ENCODE measurements at regions not wholly inside any gene's neighbourhood (a gene's known extent, or its start where the extent isn't known, plus 50 kb on each side); places are given as distances from the start of the nearest gene placed in this dataset.

- Mint-ChIP-seq H3K36me3 (ENCODE audit: low read depth) (no peaks in the 10 kb centered on the region), H3K27ac (no peak overlapping the region), H3K9me3 (no peaks in the 10 kb centered on the region), H3K4me1 (ENCODE audit: low read depth) (no peaks in the 10 kb centered on the region), H3K27me3 (ENCODE audit: low read depth) (no peaks in the 10 kb centered on the region), H3K4me3 (ENCODE audit: low read depth) (no peak overlapping the region)
- no peak for DNase-seq (ENCODE audit: low spot score)
- intact Hi-C loops (cut with micrococcal nuclease): no loop called here
Measured at GRCh38 chr2:155256803-155257202, 558.3 kb downstream of the KCNJ3 start.

DNA sequence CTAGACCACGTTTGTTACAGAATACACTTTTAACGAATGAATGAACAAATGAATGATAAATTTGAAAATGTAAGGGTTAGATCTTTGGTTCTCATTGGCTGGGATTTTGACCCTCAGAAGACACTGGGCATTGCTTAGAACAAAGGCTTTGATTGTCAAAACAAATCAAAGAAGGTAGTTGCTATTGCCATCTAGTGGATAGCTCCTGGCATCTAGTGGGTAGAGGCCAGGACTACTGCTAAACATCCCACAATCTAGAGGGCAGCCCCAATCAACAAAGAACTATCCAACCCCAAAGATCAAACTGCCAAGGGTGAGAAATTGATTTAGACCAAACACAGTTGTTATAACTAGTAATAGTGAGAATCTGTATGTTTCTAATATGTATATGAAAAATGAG lies 552.3 kb downstream of the KCNJ3 start:
- H3K36me3 Mint-ChIP-seq (ENCODE audit: low read depth): no peaks in the 10 kb centered on the region
- H3K4me1 Mint-ChIP-seq (ENCODE audit: low read depth): no peaks in the 10 kb centered on the region
- no peaks in the 10 kb centered on the region for H3K9me3 Mint-ChIP-seq
- H3K4me3 Mint-ChIP-seq (ENCODE audit: low read depth): no peak overlapping the region
- H3K27me3 Mint-ChIP-seq (ENCODE audit: low read depth): no peaks in the 10 kb centered on the region
- intact Hi-C loops (cut with micrococcal nuclease): no loop called here
- no peak for DNase-seq (ENCODE audit: low spot score)
- H3K27ac Mint-ChIP-seq: no peak overlapping the region

GRCh38 chr2:155240176-155240575 lies 541.7 kb downstream of the KCNJ3 start:
- H3K27me3 Mint-ChIP-seq (ENCODE audit: low read depth): no peaks in the 10 kb centered on the region
- no peaks in the 10 kb centered on the region for H3K36me3 Mint-ChIP-seq (ENCODE audit: low read depth)
- H3K4me1 Mint-ChIP-seq (ENCODE audit: low read depth): no peaks in the 10 kb centered on the region
- DNase-seq (ENCODE audit: low spot score): no peak
- no peak overlapping the region for H3K4me3 Mint-ChIP-seq (ENCODE audit: low read depth)
- H3K27ac Mint-ChIP-seq: no peak overlapping the region
- no peaks in the 10 kb centered on the region for H3K9me3 Mint-ChIP-seq
- intact Hi-C loops (cut with micrococcal nuclease): no loop called here

DNA sequence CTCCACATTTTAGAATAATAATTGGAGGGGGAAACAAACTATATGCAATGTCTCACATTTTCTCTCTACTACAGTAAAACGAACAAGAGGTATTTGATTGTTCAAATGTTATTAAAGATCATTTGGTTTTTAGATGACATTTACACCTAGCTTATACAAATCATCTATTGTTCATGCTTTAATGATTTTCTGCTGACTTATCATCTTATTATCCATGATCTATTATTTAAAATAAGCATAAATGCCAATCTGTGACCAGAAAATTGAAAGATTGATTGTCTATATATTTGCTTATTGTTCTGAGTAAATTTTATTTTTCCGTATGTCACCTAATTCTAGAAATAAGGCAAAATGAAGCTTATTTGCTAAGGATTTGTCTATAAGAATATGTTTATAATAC lies 537.2 kb downstream of the KCNJ3 start:
- H3K4me1 Mint-ChIP-seq (ENCODE audit: low read depth): no peaks in the 10 kb centered on the region
- intact Hi-C loops (cut with micrococcal nuclease): no loop called here
- no peaks in the 10 kb centered on the region for H3K27me3 Mint-ChIP-seq (ENCODE audit: low read depth)

GRCh38 chr2:155223781-155224406 lies 525.4 kb downstream of the KCNJ3 start:
- no peaks in the 10 kb centered on the region for H3K27me3 Mint-ChIP-seq (ENCODE audit: low read depth)
- no peaks in the 10 kb centered on the region for H3K36me3 Mint-ChIP-seq (ENCODE audit: low read depth)
- no peak overlapping the region for H3K27ac Mint-ChIP-seq
- no peak for DNase-seq (ENCODE audit: low spot score)
- H3K4me1 Mint-ChIP-seq (ENCODE audit: low read depth): no peaks in the 10 kb centered on the region
- H3K4me3 Mint-ChIP-seq (ENCODE audit: low read depth): no peak overlapping the region
- intact Hi-C loops (cut with micrococcal nuclease): no loop called here
- no peaks in the 10 kb centered on the region for H3K9me3 Mint-ChIP-seq

More for the DNA sequence above, 537.2 kb downstream of the KCNJ3 start:
- no peak overlapping the region for H3K4me3 Mint-ChIP-seq (ENCODE audit: low read depth)
- no peaks in the 10 kb centered on the region for H3K9me3 Mint-ChIP-seq
- no peak for DNase-seq (ENCODE audit: low spot score)
- H3K27ac Mint-ChIP-seq: no peak overlapping the region
- H3K36me3 Mint-ChIP-seq (ENCODE audit: low read depth): no peaks in the 10 kb centered on the region

DNA sequence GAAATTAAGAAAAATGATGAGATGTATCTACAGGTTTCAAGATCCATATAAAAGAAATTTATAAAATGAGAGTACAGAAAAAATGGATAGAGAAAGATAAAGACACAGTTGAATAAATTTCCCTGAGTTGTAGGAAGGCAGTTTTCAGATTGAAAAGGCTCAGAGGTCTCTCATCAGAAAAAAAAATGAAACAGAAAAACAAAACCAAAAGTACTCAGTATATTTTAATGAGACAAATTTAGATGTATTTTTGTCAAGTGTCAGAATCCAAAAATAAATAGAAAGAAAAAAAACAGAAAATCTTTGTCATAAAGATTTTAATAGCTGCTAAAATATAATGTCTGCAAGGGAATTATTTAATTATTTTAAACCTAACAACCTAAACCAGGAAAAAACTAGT lies 520.5 kb downstream of the KCNJ3 start:
- no peak overlapping the region for H3K27ac Mint-ChIP-seq
- no peak for DNase-seq (ENCODE audit: low spot score)
- H3K4me3 Mint-ChIP-seq (ENCODE audit: low read depth): no peak overlapping the region
- no peaks in the 10 kb centered on the region for H3K36me3 Mint-ChIP-seq (ENCODE audit: low read depth)
- intact Hi-C loops (cut with micrococcal nuclease): no loop called here
- no peaks in the 10 kb centered on the region for H3K9me3 Mint-ChIP-seq
- H3K27me3 Mint-ChIP-seq (ENCODE audit: low read depth): no peaks in the 10 kb centered on the region
- H3K4me1 Mint-ChIP-seq (ENCODE audit: low read depth): no peaks in the 10 kb centered on the region

GRCh38 chr2:155218292-155218924 lies 519.9 kb downstream of the KCNJ3 start:
- Mint-ChIP-seq H3K4me1 (ENCODE audit: low read depth) (no peaks in the 10 kb centered on the region), H3K36me3 (ENCODE audit: low read depth) (no peaks in the 10 kb centered on the region), H3K4me3 (ENCODE audit: low read depth) (no peak overlapping the region), H3K27ac (no peak overlapping the region), H3K9me3 (no peaks in the 10 kb centered on the region), H3K27me3 (ENCODE audit: low read depth) (no peaks in the 10 kb centered on the region)
- intact Hi-C loops (cut with micrococcal nuclease): no loop called here
- DNase-seq (ENCODE audit: low spot score): no peak

- Mint-ChIP-seq H3K27ac (no peak overlapping the region), H3K9me3 (no peaks in the 10 kb centered on the region), H3K4me3 (ENCODE audit: low read depth) (no peak overlapping the region), H3K36me3 (ENCODE audit: low read depth) (no peaks in the 10 kb centered on the region), H3K27me3 (ENCODE audit: low read depth) (no peaks in the 10 kb centered on the region), H3K4me1 (ENCODE audit: low read depth) (no peaks in the 10 kb centered on the region)
- DNase-seq (ENCODE audit: low spot score): no peak
- intact Hi-C loops (cut with micrococcal nuclease): no loop called here
Measured at GRCh38 chr2:155215037-155215707, 516.7 kb downstream of the KCNJ3 start.

DNA sequence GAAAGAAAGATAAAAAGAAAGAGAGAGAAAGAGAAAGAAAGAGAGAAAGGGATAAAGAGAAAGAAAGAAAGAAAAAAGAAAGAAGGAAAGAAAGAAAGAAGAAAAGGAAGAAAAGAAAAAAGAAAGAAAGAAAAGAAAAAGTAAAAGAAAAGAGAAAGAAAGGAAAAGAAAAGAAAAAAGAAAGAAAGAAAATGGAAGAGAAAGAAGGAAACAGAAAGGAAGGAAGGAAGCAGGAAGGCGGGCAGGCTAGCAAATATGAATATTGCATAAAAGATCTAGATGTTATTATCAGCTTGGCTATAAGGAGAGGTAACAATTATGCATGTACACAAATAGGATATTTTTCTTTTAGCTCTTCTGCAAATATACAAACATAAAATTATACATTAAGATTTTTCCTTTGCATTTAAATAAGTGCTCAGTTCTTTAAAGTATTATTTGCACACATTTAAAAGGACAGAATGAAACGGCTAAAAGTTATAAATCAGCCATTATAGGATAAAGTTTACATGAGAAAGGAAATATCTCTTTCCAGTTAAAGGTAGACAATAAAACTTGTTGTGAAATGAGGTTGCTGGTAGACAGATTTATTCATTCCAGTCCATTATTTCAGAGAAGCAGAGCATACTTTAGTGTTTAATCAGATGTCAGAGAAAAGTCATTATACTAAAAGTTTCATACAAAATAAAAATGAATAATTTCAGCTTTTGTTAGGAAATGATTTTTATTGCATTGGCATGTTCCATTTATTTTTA lies 511.4 kb downstream of the KCNJ3 start:
- no peaks in the 10 kb centered on the region for H3K4me1 Mint-ChIP-seq (ENCODE audit: low read depth)
- intact Hi-C loops (cut with micrococcal nuclease): no loop called here
- DNase-seq (ENCODE audit: low spot score): no peak
- no peaks in the 10 kb centered on the region for H3K27me3 Mint-ChIP-seq (ENCODE audit: low read depth)
- no peaks in the 10 kb centered on the region for H3K36me3 Mint-ChIP-seq (ENCODE audit: low read depth)
- no peaks in the 10 kb centered on the region for H3K9me3 Mint-ChIP-seq
- H3K4me3 Mint-ChIP-seq (ENCODE audit: low read depth): no peak overlapping the region
- no peak overlapping the region for H3K27ac Mint-ChIP-seq

DNA sequence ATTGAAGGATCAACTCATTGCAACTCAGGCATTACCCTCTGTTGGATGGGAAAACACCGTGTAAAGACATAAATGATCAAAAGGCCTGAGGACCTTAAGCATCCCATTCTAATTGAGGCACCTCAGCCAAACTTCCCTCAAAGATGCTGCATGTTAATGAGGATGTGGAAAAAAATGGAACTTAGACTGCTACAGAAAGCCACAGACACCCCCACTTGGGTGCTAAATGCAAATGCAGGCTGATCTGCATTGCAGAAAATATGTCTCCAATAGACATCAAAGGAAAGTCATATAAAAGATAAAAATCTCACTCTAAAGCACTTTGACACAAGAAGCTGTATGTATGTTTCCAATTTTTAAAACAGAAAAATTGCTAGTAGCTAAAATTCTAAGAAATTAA lies 504.7 kb downstream of the KCNJ3 start:
- intact Hi-C loops (cut with micrococcal nuclease): no loop called here

DNA sequence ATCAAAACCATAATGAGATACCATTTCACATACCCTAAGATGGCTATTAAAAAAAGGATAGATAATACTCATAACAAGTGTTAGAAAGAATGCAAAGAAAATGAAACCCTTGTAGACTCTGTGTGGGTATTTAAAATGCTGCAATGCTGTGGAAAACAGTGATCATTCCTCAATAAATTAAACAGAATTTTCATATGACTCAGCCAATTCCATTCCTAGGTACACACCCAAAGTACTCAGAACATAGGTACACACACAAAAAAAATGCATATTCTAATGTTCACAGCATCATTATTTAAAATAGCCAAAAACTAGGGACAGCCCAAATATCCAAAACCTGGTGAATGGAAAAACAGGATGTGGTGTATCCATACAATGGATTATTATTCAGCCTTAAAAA lies 502.3 kb downstream of the KCNJ3 start:
- Mint-ChIP-seq H3K27ac (no peak overlapping the region), H3K27me3 (ENCODE audit: low read depth) (no peaks in the 10 kb centered on the region), H3K9me3 (no peaks in the 10 kb centered on the region), H3K4me3 (ENCODE audit: low read depth) (no peak overlapping the region), H3K4me1 (ENCODE audit: low read depth) (no peaks in the 10 kb centered on the region), H3K36me3 (ENCODE audit: low read depth) (no peaks in the 10 kb centered on the region)
- DNase-seq (ENCODE audit: low spot score): no peak
- intact Hi-C loops (cut with micrococcal nuclease): no loop called here

More for the DNA sequence above, 504.7 kb downstream of the KCNJ3 start:
- Mint-ChIP-seq H3K27ac (no peak overlapping the region), H3K4me1 (ENCODE audit: low read depth) (no peaks in the 10 kb centered on the region), H3K9me3 (no peaks in the 10 kb centered on the region), H3K27me3 (ENCODE audit: low read depth) (no peaks in the 10 kb centered on the region), H3K4me3 (ENCODE audit: low read depth) (no peak overlapping the region), H3K36me3 (ENCODE audit: low read depth) (no peaks in the 10 kb centered on the region)
- DNase-seq (ENCODE audit: low spot score): no peak

- intact Hi-C loops (cut with micrococcal nuclease): no loop called here
- H3K9me3 Mint-ChIP-seq: peaks cover 6% of the 10 kb centered on the region
- H3K4me1 Mint-ChIP-seq (ENCODE audit: low read depth): no peaks in the 10 kb centered on the region
- H3K4me3 Mint-ChIP-seq (ENCODE audit: low read depth): no peak overlapping the region
- DNase-seq (ENCODE audit: low spot score): no peak
- no peaks in the 10 kb centered on the region for H3K27me3 Mint-ChIP-seq (ENCODE audit: low read depth)
- H3K36me3 Mint-ChIP-seq (ENCODE audit: low read depth): no peaks in the 10 kb centered on the region
- H3K27ac Mint-ChIP-seq: no peak overlapping the region
Measured at GRCh38 chr2:155190342-155190741, 491.8 kb downstream of the KCNJ3 start.

- no peaks in the 10 kb centered on the region for H3K27me3 Mint-ChIP-seq (ENCODE audit: low read depth)
- no peak overlapping the region for H3K4me3 Mint-ChIP-seq (ENCODE audit: low read depth)
- H3K27ac Mint-ChIP-seq: no peak overlapping the region
- no peaks in the 10 kb centered on the region for H3K4me1 Mint-ChIP-seq (ENCODE audit: low read depth)
- H3K36me3 Mint-ChIP-seq (ENCODE audit: low read depth): no peaks in the 10 kb centered on the region
- intact Hi-C loops (cut with micrococcal nuclease): no loop called here
- DNase-seq (ENCODE audit: low spot score): no peak
- H3K9me3 Mint-ChIP-seq: no peaks in the 10 kb centered on the region
Measured at GRCh38 chr2:155178921-155179320, 480.4 kb downstream of the KCNJ3 start.
